SH-SY5Y (cell line): ENCODE measurements at regions not wholly inside any gene's neighbourhood (a gene's known extent, or its start where the extent isn't known, plus 50 kb on each side); places are given as distances from the start of the nearest gene placed in this dataset.

ENCODE experiments used
- GATA2 ChIP-seq: IDR thresholded peaks from 2 replicates; pipeline ENCODE4 v1.6.1; 2011; ENCODE audit warnings: mild to moderate bottlenecking, low read depth, low read length
- GATA3 ChIP-seq: IDR thresholded peaks from 2 replicates; pipeline ENCODE4 v1.6.1; 2011; ENCODE audit warnings: low read depth, mild to moderate bottlenecking, low read length, moderate library complexity

DNA sequence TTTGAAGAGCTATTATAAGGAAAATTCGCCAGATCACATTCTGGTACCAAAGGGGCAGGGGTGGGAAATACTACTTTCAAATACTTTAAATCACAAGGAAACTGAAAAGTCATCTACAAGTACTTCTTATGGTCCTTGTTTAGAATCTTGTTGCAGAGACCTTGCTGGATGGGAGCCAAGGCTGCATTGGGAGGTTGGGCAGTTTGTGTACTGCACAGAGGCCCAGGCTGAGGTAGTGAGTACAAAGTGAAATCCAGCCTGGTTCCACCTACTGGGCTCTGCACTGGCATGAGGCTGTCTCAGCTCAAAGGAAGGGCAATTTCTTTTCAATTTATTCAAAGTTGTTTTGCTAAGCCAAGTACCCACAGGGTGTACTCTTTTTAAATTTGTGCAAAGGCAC is 140.3 kb upstream of the DLX2 start:
- no peak for TF ChIP-seq GATA3
- TF ChIP-seq GATA2, result no peak
